GM19193 (cell line): ENCODE measurements at regions not wholly inside any gene's neighbourhood (a gene's known extent, or its start where the extent isn't known, plus 50 kb on each side); places are given as distances from the start of the nearest gene placed in this dataset.

ENCODE experiments used
- POLR2A ChIP-seq: IDR thresholded peaks from 4 replicates; pipeline ENCODE4 v1.6.1; 2011; ENCODE audit not compliant: insufficient read depth, insufficient read length; ENCODE audit errors: extremely low read depth

DNA sequence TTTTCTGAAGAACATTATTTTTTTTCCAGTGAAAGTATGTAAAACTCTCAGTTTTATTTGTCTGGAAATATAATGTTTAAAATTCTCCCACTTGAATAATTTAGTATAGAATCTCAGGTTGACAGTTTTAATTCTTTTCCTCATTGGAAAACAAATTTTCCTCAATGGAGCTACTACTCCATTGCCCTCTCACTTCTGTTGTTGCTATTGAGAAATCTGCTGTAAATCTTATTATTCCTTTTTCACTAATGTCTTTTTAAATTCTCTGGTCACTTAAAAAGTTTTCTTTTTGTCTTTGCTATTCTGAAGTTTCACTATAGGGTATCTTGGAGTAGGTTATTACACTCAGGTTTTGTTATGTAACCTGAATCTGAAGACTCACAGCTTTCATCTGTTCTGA lies 216.1 kb upstream of the PMFBP1 start:
- no peak for TF ChIP-seq POLR2A

DNA sequence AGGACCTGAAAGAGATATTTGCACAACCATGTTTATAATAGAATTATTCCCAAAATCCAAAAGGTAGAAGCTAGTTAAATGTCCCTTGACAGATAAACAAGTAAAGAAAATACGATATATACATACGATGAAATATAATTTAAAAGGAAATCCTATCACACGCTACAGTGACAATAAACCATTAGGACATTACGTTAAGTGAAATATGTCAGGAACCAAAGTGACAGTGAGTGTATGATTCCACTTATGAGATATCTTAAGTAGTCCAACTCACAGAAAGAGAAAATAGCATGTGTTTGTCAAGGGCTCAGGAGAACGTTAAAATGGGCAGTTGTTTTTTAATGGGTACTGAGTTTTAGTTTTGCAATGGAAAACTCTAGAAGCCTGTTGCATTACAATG lies 212.7 kb upstream of the PMFBP1 start:
- TF ChIP-seq POLR2A: no peak

DNA sequence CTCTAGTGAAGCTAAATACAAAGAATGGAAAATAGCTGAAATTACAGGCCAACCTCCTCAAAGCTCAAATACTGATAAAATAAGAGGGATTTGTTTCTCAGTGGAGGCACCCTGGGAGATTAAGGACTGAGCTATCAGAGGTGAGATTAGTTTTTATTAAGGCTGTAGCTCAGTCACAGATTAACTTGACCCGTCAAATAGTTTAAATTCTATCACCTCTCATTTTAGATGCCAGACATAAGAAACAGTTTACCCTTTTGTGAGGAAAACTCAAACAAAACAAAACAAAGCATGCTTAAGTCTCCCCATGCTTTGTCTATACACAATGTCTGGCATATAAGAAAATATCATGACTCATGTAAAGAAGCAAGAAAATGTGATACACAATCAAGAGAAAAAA lies 208.3 kb upstream of the PMFBP1 start:
- no peak for TF ChIP-seq POLR2A

DNA sequence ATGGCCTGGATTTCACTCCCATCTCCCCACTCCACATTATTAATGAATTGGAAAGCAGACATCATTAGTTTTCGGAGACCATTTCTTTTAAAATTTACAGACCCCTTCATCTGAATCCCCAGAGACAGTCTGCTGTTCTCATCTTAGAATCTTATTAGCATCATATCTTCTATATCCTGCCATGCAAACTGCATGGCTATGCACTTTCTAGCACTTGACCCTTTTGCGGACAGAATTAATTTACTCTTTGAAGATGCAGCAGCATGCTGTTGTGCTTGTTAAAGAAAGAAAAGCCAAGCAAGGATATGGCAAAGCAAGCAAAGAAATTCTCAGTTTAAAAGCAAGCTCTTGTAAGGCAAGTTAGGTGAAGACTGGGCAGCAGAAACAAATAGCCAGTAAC lies 201.2 kb upstream of the PMFBP1 start:
- no peak for TF ChIP-seq POLR2A

DNA sequence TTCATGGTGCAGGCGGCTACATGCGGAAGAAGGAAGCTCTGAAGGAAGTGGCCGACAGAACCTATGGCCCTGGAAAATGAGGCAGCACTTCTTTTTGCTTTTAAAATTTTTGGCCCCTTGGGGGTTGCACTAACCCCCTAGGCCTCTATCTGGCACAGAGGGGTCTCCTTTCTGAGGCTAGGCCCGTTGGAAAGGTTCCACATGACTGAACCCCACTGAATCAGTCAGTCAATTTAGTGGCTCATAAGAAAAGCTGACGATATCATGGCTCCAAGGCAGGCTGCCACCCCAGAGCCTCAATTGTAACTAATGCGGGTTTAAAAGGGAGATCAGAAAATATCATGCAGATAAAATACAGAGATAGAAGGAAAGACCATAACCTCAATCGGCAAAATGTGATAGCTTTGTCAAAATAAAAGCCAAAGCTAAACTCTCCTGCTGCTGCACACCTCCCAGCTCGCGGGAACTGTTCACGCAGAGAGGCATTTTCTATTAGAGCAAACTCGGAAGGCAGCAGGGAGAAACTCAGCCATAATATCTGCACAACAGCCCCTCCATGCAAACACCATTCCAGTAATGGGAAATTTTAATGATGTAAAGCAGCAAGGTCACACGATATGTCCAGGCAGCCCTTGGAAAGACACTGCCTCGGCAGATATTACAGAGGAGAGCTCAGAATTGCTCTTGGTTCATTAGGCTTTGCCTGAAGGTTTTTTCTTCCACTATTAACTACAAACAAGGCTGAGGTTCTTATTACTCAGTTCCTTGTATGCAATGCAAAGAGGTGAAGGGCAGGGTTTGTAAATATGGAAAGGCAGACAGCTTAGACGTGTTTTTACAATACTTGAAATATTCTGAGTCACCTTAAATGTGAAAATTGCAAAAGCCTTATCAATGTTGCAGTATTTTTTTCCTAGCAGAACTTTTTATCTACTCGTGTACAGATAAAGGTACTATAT lies 200.4 kb upstream of the PMFBP1 start:
- TF ChIP-seq POLR2A: no peak

DNA sequence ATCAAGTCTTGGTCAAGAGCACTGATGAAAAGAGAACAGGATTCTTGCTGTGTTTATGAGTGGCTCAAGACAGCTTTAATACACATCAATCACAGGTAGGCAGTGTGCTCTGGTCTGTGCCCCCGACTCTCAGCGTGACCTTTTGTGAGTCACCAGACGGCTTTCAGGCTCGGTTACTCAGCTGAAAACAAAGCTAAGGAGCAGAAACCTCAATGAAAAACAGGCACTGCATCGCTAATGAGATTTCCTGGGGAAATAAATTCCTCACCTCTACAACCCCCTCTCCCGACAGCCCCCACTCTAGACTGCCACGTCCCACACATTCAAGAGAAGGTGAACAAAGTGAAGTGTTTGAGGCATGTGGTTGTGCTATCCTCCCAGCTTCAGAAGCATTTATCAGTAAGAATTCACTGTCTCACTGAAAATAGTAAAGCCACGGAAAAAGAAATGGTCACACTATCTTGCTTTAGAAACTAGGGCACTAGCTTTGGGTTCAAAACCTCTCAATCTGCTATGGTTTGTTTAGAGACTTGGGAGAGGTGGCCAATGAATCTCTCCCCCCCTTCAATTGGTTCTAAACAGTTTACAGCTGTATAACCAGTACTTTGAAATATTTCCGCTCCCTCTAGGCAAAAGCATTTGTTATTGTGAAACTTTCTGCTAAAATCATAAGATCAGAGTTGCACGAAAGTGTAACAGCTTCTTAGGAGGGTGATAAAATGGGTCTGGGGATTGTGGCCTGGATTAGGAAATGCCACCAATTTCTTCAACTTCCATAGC lies 199.5 kb upstream of the PMFBP1 start:
- no peak for TF ChIP-seq POLR2A

DNA sequence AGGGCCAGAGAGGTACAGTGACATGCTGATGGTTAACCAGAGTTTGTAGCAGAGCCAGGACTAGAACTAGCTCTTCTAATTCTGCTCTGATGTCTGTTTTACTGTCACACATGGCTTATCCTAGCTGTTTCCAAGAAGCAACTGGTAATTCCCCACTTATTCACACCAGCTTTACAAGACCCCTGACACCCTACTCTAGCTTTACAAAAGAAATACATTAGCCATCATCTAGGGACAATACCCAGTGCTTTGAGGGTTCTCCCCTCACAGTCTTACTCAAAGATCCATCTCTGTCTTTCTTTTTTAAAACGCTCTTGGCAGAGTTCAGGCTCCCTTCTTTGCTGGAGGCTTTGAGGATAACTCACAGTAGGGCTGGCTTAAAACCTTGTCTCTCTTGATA lies 197.3 kb upstream of the PMFBP1 start:
- TF ChIP-seq POLR2A: no peak

DNA sequence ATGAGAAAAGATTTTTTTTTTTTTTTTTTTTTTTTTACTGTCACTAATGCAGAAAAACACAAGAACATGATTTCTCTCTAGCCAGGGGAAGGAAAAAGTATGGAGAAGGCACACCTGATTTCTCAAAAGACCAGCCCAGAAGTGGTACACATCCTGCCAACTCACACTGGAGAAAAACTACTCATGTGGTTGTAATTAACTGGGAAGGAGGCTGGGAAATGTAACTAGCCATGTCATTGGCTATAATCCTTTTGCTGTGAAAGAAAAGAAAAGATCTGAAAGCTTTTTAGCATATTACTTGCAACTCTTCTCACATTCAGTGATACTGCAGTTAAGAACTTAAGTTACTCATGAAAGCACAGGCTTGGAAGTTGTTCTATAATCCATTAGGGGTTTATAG lies 195.9 kb upstream of the PMFBP1 start:
- TF ChIP-seq POLR2A: no peak

DNA sequence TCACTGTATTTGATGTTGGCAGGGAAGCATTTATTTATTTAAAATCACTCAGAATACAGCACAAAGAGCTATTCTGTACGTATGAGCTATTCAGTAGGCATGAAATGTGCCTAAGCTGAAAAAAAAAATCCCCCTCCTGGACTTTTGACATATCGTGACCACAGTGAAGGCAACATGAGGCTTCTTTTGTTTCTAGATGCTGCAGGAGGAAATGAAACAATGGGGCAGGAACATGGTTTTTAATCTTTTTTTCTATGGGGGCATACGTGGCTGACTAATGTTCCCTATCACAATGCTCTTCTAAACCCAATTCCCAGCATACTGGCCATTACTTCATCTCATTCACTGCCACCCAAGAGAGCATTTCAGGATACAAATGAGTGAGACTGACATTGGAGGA lies 191.0 kb upstream of the PMFBP1 start:
- TF ChIP-seq POLR2A: no peak

DNA sequence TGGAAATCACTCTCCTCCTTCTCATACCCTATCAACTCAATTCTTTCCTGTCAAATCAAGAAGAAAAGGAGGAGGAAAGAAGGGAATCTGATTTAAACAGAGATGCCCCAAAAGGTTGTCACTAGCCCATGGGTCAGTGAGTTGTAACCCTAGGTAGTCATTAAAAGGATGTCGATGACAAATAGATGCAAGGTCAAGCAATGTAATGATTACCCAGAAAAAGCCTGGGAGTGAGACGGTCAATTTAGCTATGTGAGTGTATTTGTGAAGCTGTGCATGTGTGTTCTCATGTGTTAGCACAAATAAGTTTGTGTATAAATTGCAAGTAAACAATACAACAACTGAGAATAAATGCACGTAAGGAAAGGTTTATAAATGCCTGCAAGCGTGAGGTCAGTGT lies 190.5 kb upstream of the PMFBP1 start:
- no peak for TF ChIP-seq POLR2A

DNA sequence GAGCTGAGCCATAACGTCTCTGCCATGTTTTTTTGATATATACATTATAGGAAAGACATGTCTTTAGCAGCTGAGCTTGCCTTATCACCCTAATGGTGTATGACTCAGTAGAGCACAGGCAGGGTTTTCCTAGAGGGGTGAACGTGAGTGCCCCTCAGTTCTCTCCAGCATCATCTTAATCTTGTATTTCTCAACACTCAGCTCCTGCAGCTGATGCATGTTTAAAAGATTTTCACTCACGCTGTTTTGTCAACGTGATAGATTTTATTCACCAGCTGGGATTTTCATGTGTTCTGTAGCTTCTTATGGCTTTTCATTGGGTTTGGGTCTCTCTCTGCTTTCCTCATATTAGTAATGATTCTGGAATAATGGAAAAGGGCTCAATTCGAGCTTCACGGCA lies 186.0 kb upstream of the PMFBP1 start:
- TF ChIP-seq POLR2A: no peak

DNA sequence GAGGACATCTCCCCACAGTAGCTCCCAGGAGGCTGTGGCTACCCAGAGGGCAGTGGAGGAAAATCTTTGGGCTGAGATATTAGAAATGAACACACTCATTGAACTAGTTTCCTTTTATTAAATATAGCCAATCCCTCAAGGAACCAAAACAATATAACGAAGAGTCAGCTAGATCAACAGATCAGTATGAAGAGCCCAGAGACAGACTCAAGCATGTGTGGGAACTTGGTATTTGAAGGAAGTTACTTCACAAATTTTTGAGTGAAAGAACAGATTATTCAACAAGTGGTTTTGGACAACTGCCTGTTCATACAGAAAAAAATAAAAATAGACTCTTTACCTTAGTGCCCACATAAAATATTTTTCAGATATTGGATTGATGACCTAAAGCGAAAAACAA lies 183.6 kb upstream of the PMFBP1 start:
- no peak for TF ChIP-seq POLR2A

DNA sequence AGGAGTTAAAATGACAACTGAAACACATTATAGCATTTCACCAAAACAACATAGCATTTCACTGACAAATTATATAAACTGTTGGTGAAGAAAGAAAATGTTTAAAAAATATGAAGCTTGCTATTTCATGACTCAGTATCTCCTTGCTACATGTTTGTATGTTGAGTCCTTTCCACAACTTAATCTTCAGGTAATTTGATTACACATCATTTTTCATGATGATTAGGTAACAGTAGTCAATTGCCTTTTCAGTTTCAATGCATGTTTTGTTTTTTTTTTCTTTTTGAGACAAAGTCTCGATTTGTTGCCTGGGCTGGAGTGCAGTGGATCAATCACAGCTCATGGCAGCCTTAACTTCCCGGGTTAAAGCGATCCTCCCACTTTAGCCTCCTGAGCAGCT lies 177.8 kb upstream of the PMFBP1 start:
- TF ChIP-seq POLR2A: no peak

DNA sequence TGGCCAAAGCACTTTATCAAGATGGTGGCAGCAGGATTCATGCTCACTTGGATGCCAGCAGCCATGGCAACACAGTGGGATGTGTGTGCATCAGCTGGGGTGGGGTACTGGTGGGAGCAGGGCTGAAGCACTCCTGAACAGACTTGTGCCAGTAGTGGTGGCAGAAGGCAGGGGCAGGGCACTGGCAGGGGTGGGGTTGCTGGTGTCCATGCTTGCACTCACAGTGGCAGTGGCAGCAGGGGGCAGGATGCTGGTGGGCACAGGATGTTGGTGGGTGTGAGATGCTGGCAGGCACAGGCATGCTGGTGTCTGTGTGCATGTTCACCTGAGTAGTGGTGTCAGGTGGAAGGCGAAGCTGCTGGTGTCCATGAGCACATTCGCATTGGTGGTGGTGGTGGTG lies 161.0 kb upstream of the PMFBP1 start:
- no peak for TF ChIP-seq POLR2A

DNA sequence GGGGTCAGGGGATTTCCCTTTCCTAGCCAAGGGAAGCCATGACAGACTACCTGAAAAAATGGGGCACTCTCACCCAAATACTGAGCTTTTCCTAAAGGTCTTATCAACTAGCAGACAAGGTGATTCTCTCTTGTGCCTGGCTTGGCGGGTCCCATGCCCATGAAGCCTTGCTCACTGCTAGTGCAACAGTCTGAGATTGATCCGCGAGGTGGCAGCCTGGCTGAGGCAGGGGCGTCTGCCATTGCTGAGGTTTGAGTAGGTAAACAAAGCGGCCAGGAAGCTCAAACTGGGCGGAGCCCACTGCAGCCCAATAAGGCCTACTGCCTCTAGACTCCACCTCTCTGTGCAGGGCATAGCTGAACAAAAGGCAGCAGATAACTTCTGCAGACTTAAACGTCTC lies 152.6 kb upstream of the PMFBP1 start:
- TF ChIP-seq POLR2A: no peak

DNA sequence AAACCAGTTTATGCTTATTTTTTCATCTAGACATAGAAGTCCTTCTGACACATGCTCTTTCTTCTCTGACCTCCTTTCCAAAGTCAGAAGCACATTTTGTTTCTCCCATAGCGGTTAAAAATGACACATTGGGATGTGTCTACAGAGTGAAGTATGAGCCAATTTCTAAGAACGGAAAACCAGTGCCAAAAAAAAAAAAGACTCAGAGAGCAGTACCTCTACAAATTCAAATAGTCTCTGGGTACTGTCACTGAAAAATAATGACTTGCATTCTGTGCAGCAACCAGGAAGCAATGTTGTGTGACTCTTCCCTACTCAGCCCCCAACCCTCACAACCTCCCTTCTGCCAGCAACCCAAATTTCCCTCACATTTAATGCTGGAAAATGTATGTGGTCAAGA lies 145.5 kb upstream of the PMFBP1 start:
- TF ChIP-seq POLR2A: no peak
